ENCODE measurements at regions not wholly inside any gene's neighbourhood (a gene's known extent, or its start where the extent isn't known, plus 50 kb on each side); places are given as distances from the start of the nearest gene placed in this dataset.

- Histone ChIP-seq H3K27me3 (replicated peaks; ENCODE audit: control insufficient read depth, insufficient read depth, low read length) (no peaks in the 10 kb centered on the region), H3K36me3 (ENCODE audit: control insufficient read depth, insufficient read depth, low read length) (no peaks in the 10 kb centered on the region), H3K4me3 (replicated peaks; ENCODE audit: low read depth, low read length) (no peak overlapping the region)
- no peak for DNase-seq (ENCODE audit: extremely low read depth, insufficient read length)
- peak; percentile 24 for TF ChIP-seq CTCF (IDR thresholded peaks at IDR 0.05; ENCODE audit: insufficient read depth, low read length, poor library complexity, severe bottlenecking)
Observed at GRCh38 chr3:35946121-35946853, 307.0 kb downstream of the ARPP21 start.

- TF ChIP-seq CTCF (IDR thresholded peaks at IDR 0.05; ENCODE audit: insufficient read depth, low read length, poor library complexity, severe bottlenecking), result no peak
- H3K4me3 ChIP-seq (replicated peaks; ENCODE audit: low read depth, low read length), result no peak overlapping the region
- no peaks in the 10 kb centered on the region for H3K36me3 ChIP-seq (ENCODE audit: control insufficient read depth, insufficient read depth, low read length)
- H3K27me3 ChIP-seq (replicated peaks; ENCODE audit: control insufficient read depth, insufficient read depth, low read length), result no peaks in the 10 kb centered on the region
- no peak for DNase-seq (ENCODE audit: extremely low read depth, insufficient read length)
Observed at GRCh38 chr3:35946854-35947515, 307.7 kb downstream of the ARPP21 start.

GRCh38 chr3:35950021-35950420, 310.7 kb downstream of the ARPP21 start:
- no peaks in the 10 kb centered on the region for H3K27me3 ChIP-seq (replicated peaks; ENCODE audit: control insufficient read depth, insufficient read depth, low read length)
- H3K36me3 ChIP-seq (ENCODE audit: control insufficient read depth, insufficient read depth, low read length), result no peaks in the 10 kb centered on the region
- no peak overlapping the region for H3K4me3 ChIP-seq (replicated peaks; ENCODE audit: low read depth, low read length)
- no peak for TF ChIP-seq CTCF (IDR thresholded peaks at IDR 0.05; ENCODE audit: insufficient read depth, low read length, poor library complexity, severe bottlenecking)
- DNase-seq (ENCODE audit: extremely low read depth, insufficient read length), result no peak

GRCh38 chr3:35954413-35954812, 315.1 kb downstream of the ARPP21 start:
- H3K27me3 ChIP-seq (replicated peaks; ENCODE audit: control insufficient read depth, insufficient read depth, low read length), result no peaks in the 10 kb centered on the region
- H3K36me3 ChIP-seq (ENCODE audit: control insufficient read depth, insufficient read depth, low read length), result no peaks in the 10 kb centered on the region
- no peak for DNase-seq (ENCODE audit: extremely low read depth, insufficient read length)
- no peak overlapping the region for H3K4me3 ChIP-seq (replicated peaks; ENCODE audit: low read depth, low read length)
- no peak for TF ChIP-seq CTCF (IDR thresholded peaks at IDR 0.05; ENCODE audit: insufficient read depth, low read length, poor library complexity, severe bottlenecking)

- no peak for DNase-seq (ENCODE audit: extremely low read depth, insufficient read length)
Observed at GRCh38 chr3:35965908-35966307, 326.6 kb downstream of the ARPP21 start.

More at GRCh38 chr3:35965908-35966307, 326.6 kb downstream of the ARPP21 start:
- Histone ChIP-seq H3K36me3 (ENCODE audit: control insufficient read depth, insufficient read depth, low read length) (no peaks in the 10 kb centered on the region), H3K27me3 (replicated peaks; ENCODE audit: control insufficient read depth, insufficient read depth, low read length) (no peaks in the 10 kb centered on the region), H3K4me3 (replicated peaks; ENCODE audit: low read depth, low read length) (no peak overlapping the region)
- peak; percentile 29 for TF ChIP-seq CTCF (IDR thresholded peaks at IDR 0.05; ENCODE audit: insufficient read depth, low read length, poor library complexity, severe bottlenecking)

All from GM06990 (cell line).